Right renal pelvis (tissue), 4 donors: ENCODE measurements at regions not wholly inside any gene's neighbourhood (a gene's known extent, or its start where the extent isn't known, plus 50 kb on each side); places are given as distances from the start of the nearest gene placed in this dataset.
A peak's percentile ranks its signal among the peaks of the same experiment; 100 is the strongest.

Source experiments
- DNase-seq, 4 donors: peaks; one replicate each; pipeline ENCODE4 v3.0.0-alpha.2; 2013; ENCODE audit warnings: low read depth in 4 of 4, low spot score in 3 of 4, missing footprints in 1 of 4

- DNase-seq = no peak
Observed at GRCh38 chr9:113646946-113647914, 183.7 kb downstream of the RGS3 start.

- DNase-seq = no peak
Observed at GRCh38 chr9:113648048-113648447, 184.5 kb downstream of the RGS3 start.

- no peak for DNase-seq
Observed at GRCh38 chr9:113648586-113648985, 185.1 kb downstream of the RGS3 start.

- no peak for DNase-seq
Observed at GRCh38 chr9:113649054-113649453, 185.5 kb downstream of the RGS3 start.

GRCh38 chr9:113649855-113650206 is 186.3 kb downstream of the RGS3 start:
- DNase-seq = no peak

- no peak for DNase-seq
Observed at GRCh38 chr9:113650207-113651131, 186.9 kb downstream of the RGS3 start.

GRCh38 chr9:113651896-113652295 is 188.4 kb downstream of the RGS3 start:
- DNase-seq = no peak

GRCh38 chr9:113652355-113653152 is 189.0 kb downstream of the RGS3 start:
- DNase-seq = no peak

- DNase-seq = no peak
Observed at GRCh38 chr9:113653746-113654604, 190.4 kb downstream of the RGS3 start.

- DNase-seq = no peak
Observed at GRCh38 chr9:113654605-113655428, 191.3 kb downstream of the RGS3 start.

- DNase-seq = no peak
Observed at GRCh38 chr9:113656771-113657670, 193.5 kb downstream of the RGS3 start.

GRCh38 chr9:113657765-113658544 is 194.4 kb downstream of the RGS3 start:
- DNase-seq = peak in 2 of 4 donors; percentile 74 to 79

- DNase-seq = no peak
Observed at GRCh38 chr9:113658545-113658895, 195.0 kb downstream of the RGS3 start.

GRCh38 chr9:113659039-113659438 is 195.5 kb downstream of the RGS3 start:
- no peak for DNase-seq

- no peak for DNase-seq
Observed at GRCh38 chr9:113659740-113660139, 196.2 kb downstream of the RGS3 start.

- no peak for DNase-seq
Observed at GRCh38 chr9:113660196-113660595, 196.7 kb downstream of the RGS3 start.

GRCh38 chr9:113661074-113661473 is 197.5 kb downstream of the RGS3 start:
- DNase-seq = no peak
